Mesodermal cell (in vitro differentiated cells): ENCODE measurements at regions not wholly inside any gene's neighbourhood (a gene's known extent, or its start where the extent isn't known, plus 50 kb on each side); places are given as distances from the start of the nearest gene placed in this dataset.

Source experiments
- H3K27ac ChIP-seq: 2 replicates; pipeline ENCODE4 v1.7.0; 2013; ENCODE audit warnings: mild to moderate bottlenecking, low read depth, low read length, moderate library complexity; ENCODE audit not compliant: severe bottlenecking
- H3K36me3 ChIP-seq: 2 replicates; pipeline ENCODE4 v1.7.1; 2013; ENCODE audit warnings: mild to moderate bottlenecking, low read length, moderate library complexity; ENCODE audit not compliant: control insufficient read depth, insufficient read depth
- H3K4me1 ChIP-seq: one replicate; pipeline ENCODE4 v1.7.1; 2013; ENCODE audit warnings: mild to moderate bottlenecking, low read length; ENCODE audit not compliant: insufficient read depth, control insufficient read depth, poor library complexity, severe bottlenecking
- H3K4me3 ChIP-seq: 2 replicates; pipeline ENCODE4 v1.7.0; 2013; ENCODE audit warnings: low read length, control low read depth, mild to moderate bottlenecking; ENCODE audit not compliant: insufficient read depth, poor library complexity, severe bottlenecking; ENCODE audit errors: extremely low read depth
- H3K9me3 ChIP-seq: 2 replicates; pipeline ENCODE4 v1.7.1; 2013; ENCODE audit warnings: mild to moderate bottlenecking, low read length, moderate library complexity; ENCODE audit not compliant: control insufficient read depth
- WGBS, 2 experiments: methylation state at CpG; one replicate each; pipeline ENCODE4 v1.1.5; 2013; ENCODE audit warnings: missing lambda C conversion rate in 2 of 2; ENCODE audit not compliant: insufficient coverage in 2 of 2; 5-methylcytosine and 5-hydroxymethylcytosine counted together

DNA sequence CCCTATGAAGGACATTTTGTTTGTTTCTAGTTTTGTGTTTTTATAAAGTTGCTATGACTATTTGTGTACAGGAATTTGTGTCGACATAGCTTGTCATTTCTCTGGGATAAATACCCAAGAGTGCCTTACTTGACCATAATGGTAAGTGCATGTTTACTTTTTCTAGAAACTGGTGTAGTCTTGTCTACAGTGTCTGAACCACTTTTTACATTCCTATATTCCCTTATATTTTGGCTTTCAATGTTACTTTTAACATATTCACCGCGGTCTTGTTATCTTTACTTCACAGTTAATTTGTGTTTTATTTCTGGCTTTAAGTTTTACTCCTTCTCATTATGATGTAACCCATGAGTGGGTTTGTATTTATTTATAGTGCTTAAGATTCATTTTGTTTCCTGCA, 444.4 kb upstream of the RGS17 start:
- H3K36me3 ChIP-seq, result no peaks in the 10 kb centered on the region
- H3K4me1 ChIP-seq, result no peaks in the 10 kb centered on the region
- H3K27ac ChIP-seq, result no peak overlapping the region
- WGBS, 2 experiments, result no CpG with 5 or more reads among the region's 3 CpGs
- no peaks in the 10 kb centered on the region for H3K9me3 ChIP-seq
- no peak overlapping the region for H3K4me3 ChIP-seq

GRCh38 chr6:153574231-153574630, 443.1 kb upstream of the RGS17 start:
- 60% methylated on average over 1 of the region's 2 CpGs; no CpG with 5 or more reads in 1 of the 2 experiments for WGBS, 2 experiments
- no peak overlapping the region for H3K27ac ChIP-seq
- H3K36me3 ChIP-seq, result no peaks in the 10 kb centered on the region
- no peaks in the 10 kb centered on the region for H3K9me3 ChIP-seq
- no peak overlapping the region for H3K4me3 ChIP-seq
- no peaks in the 10 kb centered on the region for H3K4me1 ChIP-seq

DNA sequence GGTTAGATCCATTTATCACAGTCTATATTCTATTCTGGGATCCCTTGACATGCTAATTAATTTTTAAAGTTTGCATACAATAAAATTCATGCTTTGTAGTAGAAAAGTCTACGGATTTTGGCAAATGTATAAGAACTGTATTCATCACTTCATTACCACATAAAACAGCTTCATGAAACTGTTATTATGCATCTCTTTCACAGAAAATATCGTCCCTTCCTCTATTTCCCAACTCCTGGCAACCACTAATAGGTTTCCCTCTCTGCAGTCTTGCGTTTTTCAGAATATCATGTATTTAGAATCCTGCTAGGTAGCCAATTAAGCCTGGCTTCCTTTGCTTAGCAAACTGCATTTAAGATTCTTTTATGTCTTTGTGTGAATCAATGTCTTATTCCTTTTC, 441.3 kb upstream of the RGS17 start:
- H3K27ac ChIP-seq, result no peak overlapping the region
- H3K36me3 ChIP-seq, result no peaks in the 10 kb centered on the region
- peaks cover 5% of the 10 kb centered on the region for H3K4me1 ChIP-seq
- no peak overlapping the region for H3K4me3 ChIP-seq
- no peaks in the 10 kb centered on the region for H3K9me3 ChIP-seq
- 91 to 94% methylated on average over 1 to 2 of the region's 3 CpGs for WGBS, 2 experiments

GRCh38 chr6:153568628-153569027, 437.5 kb upstream of the RGS17 start:
- no peaks in the 10 kb centered on the region for H3K36me3 ChIP-seq
- peaks cover 8% of the 10 kb centered on the region for H3K4me1 ChIP-seq
- no peak overlapping the region for H3K4me3 ChIP-seq
- peak overlapping the region; percentile 65 for H3K27ac ChIP-seq
- no peaks in the 10 kb centered on the region for H3K9me3 ChIP-seq
- WGBS, 2 experiments, result no CpG with 5 or more reads among the region's 1 CpG

- WGBS, 2 experiments, result 100% methylated on average over 1 of the region's 2 CpGs
- Histone ChIP-seq H3K9me3 (no peaks in the 10 kb centered on the region), H3K4me1 (peaks cover 8% of the 10 kb centered on the region), H3K27ac (no peak overlapping the region), H3K36me3 (no peaks in the 10 kb centered on the region), H3K4me3 (no peak overlapping the region)
These were observed 433.7 kb upstream of the RGS17 start for GRCh38 chr6:153564803-153565202.

GRCh38 chr6:153563001-153563400, 431.9 kb upstream of the RGS17 start:
- Histone ChIP-seq H3K4me3 (no peak overlapping the region), H3K4me1 (peaks cover 4% of the 10 kb centered on the region), H3K27ac (no peak overlapping the region), H3K36me3 (no peaks in the 10 kb centered on the region), H3K9me3 (no peaks in the 10 kb centered on the region)
- WGBS, 2 experiments, result no CpG with 5 or more reads among the region's 5 CpGs

DNA sequence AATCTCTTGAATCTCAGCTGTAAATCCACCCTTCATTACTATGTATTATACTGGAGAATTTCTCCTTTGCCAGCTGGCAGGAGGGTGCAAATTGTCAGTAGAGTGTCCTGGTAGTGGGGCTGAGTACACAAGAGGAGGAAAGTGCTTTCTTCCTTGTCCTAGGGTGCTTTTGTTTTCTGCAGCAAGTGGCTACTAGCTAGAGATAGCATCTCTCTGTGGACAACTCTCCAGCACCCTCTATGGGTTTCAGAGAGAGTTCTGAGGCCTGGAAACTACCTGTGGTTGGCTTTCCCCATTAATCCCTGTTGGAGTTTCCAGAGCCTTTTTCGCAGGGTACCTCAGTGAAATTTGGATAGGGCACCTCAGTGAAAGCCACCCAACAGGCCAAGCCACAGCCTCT, 422.5 kb upstream of the RGS17 start:
- no peaks in the 10 kb centered on the region for H3K36me3 ChIP-seq
- H3K4me3 ChIP-seq, result no peak overlapping the region
- no peaks in the 10 kb centered on the region for H3K9me3 ChIP-seq
- H3K4me1 ChIP-seq, result no peaks in the 10 kb centered on the region
- no peak overlapping the region for H3K27ac ChIP-seq
- WGBS, 2 experiments, result 82% methylated on average over 1 of the region's 1 CpG; no CpG with 5 or more reads in 1 of the 2 experiments

DNA sequence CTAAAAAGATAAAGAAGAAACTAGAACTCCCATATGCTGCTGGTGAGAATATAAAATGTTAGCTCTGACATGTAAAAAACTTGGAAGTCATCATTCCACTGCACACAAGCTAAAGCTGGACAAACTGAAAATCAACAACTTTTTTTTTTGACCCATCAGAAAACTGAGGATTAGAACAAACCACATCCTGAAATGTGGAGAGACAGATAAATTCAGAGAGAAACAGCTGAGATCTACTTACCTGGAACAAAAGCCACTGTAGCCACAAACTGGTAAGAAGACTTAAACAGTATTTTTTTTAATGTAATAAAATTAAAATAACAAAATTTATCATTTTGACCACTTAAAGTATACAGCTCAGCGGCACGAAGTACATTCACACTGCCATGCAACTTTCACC, 408.5 kb upstream of the RGS17 start:
- Histone ChIP-seq H3K9me3 (peaks cover 14% of the 10 kb centered on the region), H3K27ac (no peak overlapping the region), H3K36me3 (no peaks in the 10 kb centered on the region), H3K4me1 (no peaks in the 10 kb centered on the region), H3K4me3 (no peak overlapping the region)
- 95% methylated on average over 2 of the region's 2 CpGs for WGBS, 2 experiments

- Histone ChIP-seq H3K4me1 (no peaks in the 10 kb centered on the region), H3K4me3 (no peak overlapping the region), H3K36me3 (no peaks in the 10 kb centered on the region), H3K27ac (no peak overlapping the region), H3K9me3 (peaks cover 8% of the 10 kb centered on the region)
- WGBS, 2 experiments, result no CpG with 5 or more reads among the region's 1 CpG
These were observed 407.4 kb upstream of the RGS17 start for GRCh38 chr6:153538491-153538890.

GRCh38 chr6:153537422-153537821, 406.3 kb upstream of the RGS17 start:
- WGBS, 2 experiments, result 78% methylated on average over 1 of the region's 1 CpG; no CpG with 5 or more reads in 1 of the 2 experiments

DNA sequence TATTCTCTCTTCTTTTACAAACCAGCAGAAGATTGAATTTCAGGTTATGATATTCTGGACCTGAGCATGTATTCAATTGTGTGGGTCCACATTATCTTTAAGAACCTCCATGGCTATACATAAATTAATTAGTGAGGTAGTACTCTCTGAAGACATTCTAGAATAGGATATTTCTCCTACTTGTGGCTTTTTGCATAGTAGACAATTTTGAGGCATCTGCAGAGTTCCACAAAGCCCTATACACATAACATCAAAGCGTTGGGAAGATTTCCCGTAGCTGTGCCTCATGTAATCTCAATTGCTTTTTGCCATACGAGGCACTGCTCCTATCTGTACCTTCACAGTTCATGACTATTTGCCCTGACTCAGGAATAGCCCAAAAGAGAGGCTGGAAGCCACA, 395.4 kb upstream of the RGS17 start:
- 79 to 100% methylated on average over 2 to 3 of the region's 3 CpGs for WGBS, 2 experiments
- no peaks in the 10 kb centered on the region for H3K36me3 ChIP-seq
- no peak overlapping the region for H3K27ac ChIP-seq
- H3K4me3 ChIP-seq, result no peak overlapping the region
- no peaks in the 10 kb centered on the region for H3K4me1 ChIP-seq
- no peaks in the 10 kb centered on the region for H3K9me3 ChIP-seq

More at GRCh38 chr6:153537422-153537821, 406.3 kb upstream of the RGS17 start:
- Histone ChIP-seq H3K4me1 (no peaks in the 10 kb centered on the region), H3K9me3 (no peaks in the 10 kb centered on the region), H3K27ac (no peak overlapping the region), H3K4me3 (no peak overlapping the region), H3K36me3 (no peaks in the 10 kb centered on the region)
